RWPE1 (cell line): ENCODE measurements at regions not wholly inside any gene's neighbourhood (a gene's known extent, or its start where the extent isn't known, plus 50 kb on each side); places are given as distances from the start of the nearest gene placed in this dataset.

ENCODE experiments used
- CTCF ChIA-PET: fragments of 350-600 bp; sonication (Branson Sonifier 250); formaldehyde crosslinking; extraction: SDS; loops from one replicate; lab custom pipeline; 2021; lab: Yijun Ruan, JAX
- POLR2A ChIA-PET: fragments of 400-600 bp; formaldehyde crosslinking; extraction: SDS; loops from one replicate; lab custom pipeline; 2020; ENCODE audit warnings: antibody characterized with exemption; ENCODE audit not compliant: low non-redundant PET; lab: Yijun Ruan, JAX
- DNase-seq: peaks from one replicate; pipeline ENCODE4 v3.0.0; 2012; ENCODE audit warnings: low spot score
- H3K27ac ChIP-seq: fragments of 450-650 bp; 2 replicates; pipeline ENCODE4 v1.5.1; 2017
- TF ChIP-seq, protein P1 (sequence below): fragments of 450-650 bp; conservative IDR thresholded peaks from 2 replicates; pipeline ENCODE4 v1.5.1; 2017; ENCODE audit warnings: low read depth, mild to moderate bottlenecking

DNA sequence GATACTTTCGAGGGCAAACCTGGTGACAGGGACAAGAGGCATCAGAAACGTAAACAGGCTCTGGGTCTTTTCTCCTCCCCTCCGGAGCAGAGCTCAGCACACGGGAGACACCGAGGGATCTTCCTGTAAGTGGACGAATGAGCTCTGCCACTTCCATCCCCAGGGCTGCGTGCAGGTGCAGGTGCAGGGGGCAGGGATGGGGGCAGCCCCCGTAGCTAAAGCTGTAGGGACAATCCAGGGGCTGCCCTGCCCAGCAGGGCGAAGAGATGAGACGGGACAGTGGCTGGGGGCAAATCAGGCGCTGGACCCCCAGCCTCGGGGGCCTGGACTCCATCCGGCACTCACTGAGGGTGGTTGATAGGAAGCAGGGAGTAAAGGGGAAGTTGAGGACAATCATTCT, 505.4 kb downstream of the BRD1 start:
- no peak for DNase-seq

DNA sequence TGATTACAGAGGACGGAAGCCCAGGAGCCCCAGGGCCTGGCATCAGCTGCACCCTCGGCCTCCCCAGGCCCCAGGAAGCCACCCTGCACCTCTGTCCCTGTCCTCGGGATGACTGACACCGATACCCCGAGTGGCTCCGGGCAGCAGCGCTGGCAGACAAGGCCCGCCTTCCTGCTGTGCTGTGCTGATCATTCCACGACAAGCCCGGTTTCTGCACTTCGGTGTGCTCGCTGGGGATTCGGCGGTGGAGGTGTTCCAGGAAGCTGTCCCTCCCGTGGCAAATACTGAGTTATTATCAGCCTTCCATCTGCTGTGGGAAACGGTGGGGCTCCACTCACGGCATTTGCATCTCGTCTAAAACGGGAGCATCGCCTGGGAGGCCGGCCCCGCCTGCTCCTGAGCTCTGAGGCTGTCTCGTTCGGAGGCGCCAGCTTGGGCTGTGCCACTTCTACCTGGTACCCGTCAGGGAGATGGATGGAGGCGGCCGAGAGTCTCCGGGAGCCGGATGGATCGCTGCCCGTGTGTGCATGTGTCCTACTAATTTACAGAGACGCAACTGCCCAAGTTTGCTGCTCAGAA, 506.1 kb downstream of the BRD1 start:
- ChIA-PET CTCF (no interaction called here), POLR2A (no interaction called here)
- DNase-seq: no peak

More for the DNA sequence above, 505.4 kb downstream of the BRD1 start:
- H3K27ac ChIP-seq: no peak overlapping the region
- ChIA-PET POLR2A (no interaction called here), CTCF (no interaction called here)
- TF ChIP-seq, protein P1, sequence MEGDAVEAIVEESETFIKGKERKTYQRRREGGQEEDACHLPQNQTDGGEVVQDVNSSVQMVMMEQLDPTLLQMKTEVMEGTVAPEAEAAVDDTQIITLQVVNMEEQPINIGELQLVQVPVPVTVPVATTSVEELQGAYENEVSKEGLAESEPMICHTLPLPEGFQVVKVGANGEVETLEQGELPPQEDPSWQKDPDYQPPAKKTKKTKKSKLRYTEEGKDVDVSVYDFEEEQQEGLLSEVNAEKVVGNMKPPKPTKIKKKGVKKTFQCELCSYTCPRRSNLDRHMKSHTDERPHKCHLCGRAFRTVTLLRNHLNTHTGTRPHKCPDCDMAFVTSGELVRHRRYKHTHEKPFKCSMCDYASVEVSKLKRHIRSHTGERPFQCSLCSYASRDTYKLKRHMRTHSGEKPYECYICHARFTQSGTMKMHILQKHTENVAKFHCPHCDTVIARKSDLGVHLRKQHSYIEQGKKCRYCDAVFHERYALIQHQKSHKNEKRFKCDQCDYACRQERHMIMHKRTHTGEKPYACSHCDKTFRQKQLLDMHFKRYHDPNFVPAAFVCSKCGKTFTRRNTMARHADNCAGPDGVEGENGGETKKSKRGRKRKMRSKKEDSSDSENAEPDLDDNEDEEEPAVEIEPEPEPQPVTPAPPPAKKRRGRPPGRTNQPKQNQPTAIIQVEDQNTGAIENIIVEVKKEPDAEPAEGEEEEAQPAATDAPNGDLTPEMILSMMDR: no peak

DNA sequence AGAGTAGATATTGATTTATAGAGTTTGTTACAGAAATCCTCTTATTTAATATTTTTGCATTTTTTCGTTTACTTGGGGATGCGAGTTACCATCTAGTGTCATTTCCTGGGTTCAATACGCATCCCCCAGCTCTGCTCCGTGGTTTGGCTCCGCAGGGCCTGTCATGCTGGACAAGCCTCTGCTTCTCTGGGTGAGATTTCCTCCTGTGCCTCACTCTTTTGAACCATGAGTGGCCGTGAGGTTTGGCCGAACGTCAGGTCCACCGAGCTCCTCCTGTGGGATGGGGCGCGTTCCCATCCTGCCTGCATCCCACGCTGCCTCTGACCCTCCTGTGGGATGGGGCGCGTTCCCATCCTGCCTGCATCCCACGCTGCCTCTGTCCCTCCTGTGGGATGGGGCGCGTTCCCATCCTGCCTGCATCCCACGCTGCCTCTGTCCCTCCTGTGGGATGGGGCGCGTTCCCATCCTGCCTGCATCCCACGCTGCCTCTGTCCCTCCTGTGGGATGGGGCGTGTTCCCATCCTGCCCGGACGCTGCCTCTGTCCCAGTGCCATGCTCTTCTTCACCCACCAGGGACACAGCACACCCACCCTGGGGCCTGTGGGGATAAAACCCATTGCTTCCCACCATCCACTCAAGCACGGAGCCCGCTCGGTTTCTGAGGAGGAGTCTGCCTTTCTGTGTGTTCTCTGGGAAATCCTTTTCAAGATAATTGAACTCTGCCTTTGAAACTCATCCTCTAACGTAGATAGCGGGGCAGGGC, 506.8 kb downstream of the BRD1 start:
- POLR2A ChIA-PET: no interaction called here
- no peak overlapping the region for H3K27ac ChIP-seq

More for the DNA sequence above, 506.1 kb downstream of the BRD1 start:
- TF ChIP-seq, protein P1: no peak
- no peak overlapping the region for H3K27ac ChIP-seq

DNA sequence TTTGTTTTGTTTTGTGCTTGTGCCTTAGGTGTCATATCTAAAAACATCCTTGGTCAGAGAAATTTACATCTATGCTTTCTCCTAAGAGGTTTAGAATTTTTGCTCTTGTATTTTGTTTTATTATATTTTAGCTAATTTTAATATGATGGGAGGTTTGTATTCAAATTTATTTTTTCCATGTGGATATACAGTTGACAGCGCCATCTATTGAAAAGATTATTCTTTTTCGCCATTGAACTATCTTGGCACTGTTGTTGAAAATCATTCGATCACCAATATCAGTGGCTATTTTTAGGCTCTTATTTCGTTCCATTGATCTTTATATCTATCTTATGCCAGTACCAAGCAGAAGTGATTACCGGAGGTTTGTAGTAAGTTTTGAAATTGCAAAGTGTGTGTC, 510.3 kb downstream of the BRD1 start:
- CTCF ChIA-PET: no interaction called here

More for the DNA sequence above, 506.8 kb downstream of the BRD1 start:
- CTCF ChIA-PET: no interaction called here
- DNase-seq: no peak
- TF ChIP-seq, protein P1: no peak

DNA sequence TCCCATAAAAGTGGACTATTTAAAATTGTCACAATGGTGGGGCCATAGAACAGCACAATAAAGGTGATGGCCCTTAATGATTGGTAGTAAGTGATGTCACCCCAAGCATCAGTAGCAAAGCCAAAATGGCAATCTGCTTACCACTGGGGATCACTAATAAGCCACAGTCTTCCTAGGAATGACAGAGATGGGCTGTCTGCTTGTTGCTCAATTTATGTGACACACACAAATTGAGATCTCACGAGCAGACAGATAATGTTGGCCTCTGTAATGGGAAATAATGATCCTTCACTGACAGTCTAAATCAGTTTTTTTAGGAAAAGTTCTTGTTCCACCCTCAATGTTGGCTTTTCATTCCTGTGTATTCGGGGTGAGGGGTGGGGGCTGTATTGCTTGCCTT, 515.1 kb downstream of the BRD1 start:
- DNase-seq: no peak
- ChIA-PET POLR2A (no interaction called here), CTCF (no interaction called here)
- no peak overlapping the region for H3K27ac ChIP-seq
- TF ChIP-seq, protein P1: no peak

More for the DNA sequence above, 510.3 kb downstream of the BRD1 start:
- no peak for DNase-seq
- H3K27ac ChIP-seq: no peak overlapping the region
- TF ChIP-seq, protein P1: no peak
- POLR2A ChIA-PET: no interaction called here

DNA sequence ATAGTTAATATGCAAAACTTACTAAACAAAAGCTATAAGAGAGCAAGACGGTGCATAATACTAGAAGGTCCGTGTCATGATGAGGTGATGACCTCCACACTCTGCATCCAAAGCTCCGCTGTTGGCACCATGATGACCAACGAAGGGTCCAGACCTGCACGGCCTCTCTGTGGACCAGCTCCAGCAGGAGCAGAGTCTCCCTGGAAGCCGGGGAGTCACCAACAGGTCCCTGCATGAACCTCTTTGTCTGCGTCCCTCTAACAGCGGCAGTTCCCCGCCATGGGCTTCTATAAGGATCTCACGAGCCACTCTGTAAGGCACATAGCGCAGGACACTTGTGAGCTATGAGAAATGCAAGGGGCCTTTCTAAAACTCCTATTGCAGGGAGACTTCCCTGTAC, 517.3 kb downstream of the BRD1 start:
- TF ChIP-seq, protein P1: no peak
- ChIA-PET POLR2A (no interaction called here), CTCF (no interaction called here)

More for the DNA sequence above, 517.3 kb downstream of the BRD1 start:
- no peak overlapping the region for H3K27ac ChIP-seq
- no peak for DNase-seq
